MCF 10A (cell line): ENCODE measurements at regions not wholly inside any gene's neighbourhood (a gene's known extent, or its start where the extent isn't known, plus 50 kb on each side); places are given as distances from the start of the nearest gene placed in this dataset.

ENCODE experiments used
- BruUV-seq: library from RNA; stranded (reverse); fragments of 400-500 nt; replicated peaks from 2 replicates; lab custom pipeline; 2021; lab: Mats Ljungman, UMichigan
- CTCF ChIA-PET: fragments of 300-600 bp; sonication (Branson Sonifier 250); formaldehyde crosslinking; extraction: SDS; loops from one replicate; lab custom pipeline; 2021; ENCODE audit warnings: antibody characterized with exemption, inconsistent platforms; lab: Yijun Ruan, JAX
- POLR2A ChIA-PET: fragments of 300-600, 350-650 bp; sonication (Branson Sonifier 250); formaldehyde crosslinking; extraction: SDS; loops from one replicate; lab custom pipeline; 2020; ENCODE audit warnings: antibody characterized with exemption, inconsistent platforms; lab: Yijun Ruan, JAX
- DNase-seq: peaks from one replicate; pipeline ENCODE4 v3.0.0-alpha.2; 2018; ENCODE audit not compliant: unreplicated experiment
- H3K27ac Mint-ChIP-seq: one replicate; pipeline ENCODE4 v1.8.0; 2022; ENCODE audit warnings: mild to moderate bottlenecking, low read depth, mixed read lengths; ENCODE audit not compliant: unreplicated experiment
- H3K27me3 Mint-ChIP-seq: one replicate; pipeline ENCODE4 v1.8.0; 2022; ENCODE audit warnings: mixed read lengths; ENCODE audit not compliant: insufficient read depth, unreplicated experiment
- H3K36me3 Mint-ChIP-seq: one replicate; pipeline ENCODE4 v1.8.0; 2022; ENCODE audit warnings: mild to moderate bottlenecking, moderate library complexity, mixed read lengths; ENCODE audit not compliant: insufficient read depth, unreplicated experiment
- H3K4me1 Mint-ChIP-seq: one replicate; pipeline ENCODE4 v1.8.0; 2022; ENCODE audit warnings: mixed read lengths; ENCODE audit not compliant: insufficient read depth, unreplicated experiment
- H3K4me3 Mint-ChIP-seq: one replicate; pipeline ENCODE4 v1.8.0; 2022; ENCODE audit warnings: mild to moderate bottlenecking, moderate library complexity, mixed read lengths; ENCODE audit not compliant: unreplicated experiment
- H3K9me3 Mint-ChIP-seq: one replicate; pipeline ENCODE4 v1.8.0; 2022; ENCODE audit warnings: mixed read lengths; ENCODE audit not compliant: unreplicated experiment
- CTCF ChIP-seq: fragments of 200-600 bp; IDR thresholded peaks from one replicate; pipeline ENCODE4 v1.8.0; 2022; ENCODE audit warnings: antibody characterized with exemption, mild to moderate bottlenecking; ENCODE audit not compliant: unreplicated experiment
- intact Hi-C: fragments of 100-400 bp; cut with micrococcal nuclease; formaldehyde crosslinking; loops from 2 replicates; pipeline ENCODE4 v1.14.1; 2022

GRCh38 chr2:150222379-150222778 is 265.1 kb downstream of the RND3 start:
- Mint-ChIP-seq H3K27me3 (no peaks in the 10 kb centered on the region), H3K4me3 (no peak overlapping the region), H3K4me1 (no peaks in the 10 kb centered on the region), H3K9me3 (no peaks in the 10 kb centered on the region), H3K36me3 (no peaks in the 10 kb centered on the region), H3K27ac (no peak overlapping the region)
- no peak for TF ChIP-seq CTCF
- CTCF ChIA-PET = interaction anchor here (0.7 kb wide), 1 partner anchor 423 kb away, joined by 3 read pairs; no protein-coding TSS in a partner anchor
- intact Hi-C loops = no loop called here
- BruUV-seq = no TSS peak
- no peak for DNase-seq
- POLR2A ChIA-PET = interaction anchor here (0.7 kb wide), 1 partner anchor 34 kb away, joined by 3 read pairs; no protein-coding TSS in a partner anchor

GRCh38 chr2:150219861-150220260 is 267.6 kb downstream of the RND3 start:
- no peaks in the 10 kb centered on the region for H3K4me1 Mint-ChIP-seq
- H3K27me3 Mint-ChIP-seq = no peaks in the 10 kb centered on the region
- no peaks in the 10 kb centered on the region for H3K36me3 Mint-ChIP-seq
- no peak for TF ChIP-seq CTCF
- no peaks in the 10 kb centered on the region for H3K9me3 Mint-ChIP-seq
- intact Hi-C loops = no loop called here
- H3K4me3 Mint-ChIP-seq = no peak overlapping the region
- BruUV-seq = no TSS peak
- ChIA-PET POLR2A (no interaction called here), CTCF (no interaction called here)
- H3K27ac Mint-ChIP-seq = no peak overlapping the region
- no peak for DNase-seq

- H3K27me3 Mint-ChIP-seq = no peaks in the 10 kb centered on the region
- H3K36me3 Mint-ChIP-seq = no peaks in the 10 kb centered on the region
- intact Hi-C loops = no loop called here
- CTCF ChIA-PET = no interaction called here
- H3K9me3 Mint-ChIP-seq = no peaks in the 10 kb centered on the region
- H3K4me3 Mint-ChIP-seq = no peak overlapping the region
- no peak overlapping the region for H3K27ac Mint-ChIP-seq
- no TSS peak for BruUV-seq
- POLR2A ChIA-PET = no interaction called here
- no peak for TF ChIP-seq CTCF
- DNase-seq = no peak
- H3K4me1 Mint-ChIP-seq = peaks cover 4% of the 10 kb centered on the region
These were observed 272.4 kb downstream of the RND3 start for GRCh38 chr2:150215041-150215440.

- intact Hi-C loops = no loop called here
- BruUV-seq = no TSS peak
- no peak overlapping the region for H3K4me3 Mint-ChIP-seq
- no peaks in the 10 kb centered on the region for H3K27me3 Mint-ChIP-seq
- H3K27ac Mint-ChIP-seq = no peak overlapping the region
- no peaks in the 10 kb centered on the region for H3K9me3 Mint-ChIP-seq
- no peak for TF ChIP-seq CTCF
- DNase-seq = no peak
- H3K4me1 Mint-ChIP-seq = peaks cover 4% of the 10 kb centered on the region
- POLR2A ChIA-PET = no interaction called here
- H3K36me3 Mint-ChIP-seq = no peaks in the 10 kb centered on the region
- CTCF ChIA-PET = no interaction called here
These were observed 272.8 kb downstream of the RND3 start for GRCh38 chr2:150214626-150215025.
